A172 (cell line): ENCODE measurements at regions not wholly inside any gene's neighbourhood (a gene's known extent, or its start where the extent isn't known, plus 50 kb on each side); places are given as distances from the start of the nearest gene placed in this dataset.
"Not testable (repeated sequence)": the region's sequence is repeated elsewhere in the genome, so short reads cannot be mapped to it uniquely, and the experiment has no call there.

Source experiments
- DNase-seq: peaks from one replicate; pipeline ENCODE4 v3.0.0-alpha.2; 2015; ENCODE audit warnings: low spot score

GRCh38 chr18:60062831-60063230 lies 163.0 kb downstream of the PMAIP1 start:
- DNase-seq = not testable (repeated sequence)

- no peak for DNase-seq
These were observed 162.6 kb downstream of the PMAIP1 start for GRCh38 chr18:60062396-60062795.

DNA sequence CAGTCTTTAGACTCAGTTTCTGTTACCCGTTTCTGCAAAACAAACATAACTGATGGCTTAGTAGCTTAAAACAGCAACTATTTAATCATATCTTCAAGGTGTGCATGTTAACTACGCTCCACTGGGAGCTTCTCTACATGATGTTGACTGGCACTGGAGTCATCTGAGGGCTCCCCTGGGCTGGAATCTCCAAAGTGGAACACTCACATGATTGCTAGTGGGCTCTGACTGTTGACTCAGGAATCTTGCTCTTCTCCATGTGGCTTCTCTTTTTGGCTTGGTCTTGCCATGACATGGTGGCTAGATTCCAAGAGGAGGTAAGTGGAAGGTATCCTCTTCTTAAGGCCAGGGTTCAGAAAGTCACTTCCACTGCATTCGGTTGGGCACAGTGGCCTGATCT lies 160.8 kb downstream of the PMAIP1 start:
- DNase-seq = no peak

DNA sequence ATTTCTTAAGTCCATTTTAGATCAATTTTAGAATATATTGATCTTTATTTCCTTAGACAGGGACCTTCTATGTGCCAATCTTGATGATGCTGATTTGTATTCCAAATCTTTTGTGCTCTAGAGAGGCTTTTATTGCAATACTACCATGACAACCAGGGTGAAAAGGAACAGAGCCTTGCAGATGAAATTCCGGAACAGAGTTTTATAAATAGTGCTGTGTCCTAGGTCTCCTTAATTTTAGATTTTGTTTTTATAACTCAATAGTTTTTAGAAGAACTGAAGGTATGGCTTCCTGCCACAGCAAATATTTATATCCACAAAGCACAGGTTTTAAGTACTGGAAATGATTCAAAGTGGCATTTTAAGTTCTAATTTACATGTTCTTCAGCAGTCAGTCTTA lies 160.2 kb downstream of the PMAIP1 start:
- DNase-seq = no peak

DNA sequence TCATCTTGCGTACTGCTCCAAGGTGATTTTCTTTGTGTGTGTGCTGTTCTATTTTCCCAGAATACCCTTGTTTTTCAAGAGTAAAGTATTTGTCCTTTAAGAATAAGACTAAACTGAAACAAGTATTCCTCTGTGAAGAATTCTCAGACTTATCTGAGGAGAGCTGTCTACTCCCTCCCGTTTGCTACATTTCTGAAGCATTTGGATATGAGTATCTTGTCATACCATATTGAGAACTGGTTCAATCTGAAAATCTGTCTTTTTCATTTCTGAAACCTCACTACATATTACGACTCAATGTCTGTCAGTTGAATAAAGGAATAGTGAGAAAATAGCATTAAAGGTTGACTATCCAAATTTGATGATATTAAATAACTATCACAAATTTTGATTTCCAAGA lies 159.4 kb downstream of the PMAIP1 start:
- DNase-seq = no peak

- DNase-seq = peak; percentile 97
These were observed 154.0 kb downstream of the PMAIP1 start for GRCh38 chr18:60053747-60054304.

- DNase-seq = no peak
These were observed 151.0 kb downstream of the PMAIP1 start for GRCh38 chr18:60050821-60051220.

- no peak for DNase-seq
These were observed 149.4 kb downstream of the PMAIP1 start for GRCh38 chr18:60049172-60049571.

DNA sequence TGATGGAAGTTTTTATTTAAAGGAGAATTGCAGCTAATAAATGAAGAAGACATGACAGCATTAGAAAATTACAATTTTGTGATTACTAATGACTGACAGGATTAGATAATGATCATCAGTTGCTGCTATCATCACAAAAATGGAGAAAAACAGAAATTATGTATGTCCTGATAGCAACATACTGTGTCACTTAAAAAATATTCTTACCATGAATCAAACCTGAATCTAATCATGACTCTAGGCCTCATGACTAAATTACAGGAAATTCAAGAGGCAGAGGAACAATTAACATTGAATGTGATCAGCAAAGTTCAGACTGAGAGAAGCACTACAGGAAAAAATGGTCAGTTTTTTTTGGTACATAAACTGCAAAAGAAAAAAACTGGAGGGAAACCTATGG lies 147.8 kb downstream of the PMAIP1 start:
- no peak for DNase-seq

GRCh38 chr18:60044290-60045006 lies 144.7 kb downstream of the PMAIP1 start:
- DNase-seq = peak; percentile 69

DNA sequence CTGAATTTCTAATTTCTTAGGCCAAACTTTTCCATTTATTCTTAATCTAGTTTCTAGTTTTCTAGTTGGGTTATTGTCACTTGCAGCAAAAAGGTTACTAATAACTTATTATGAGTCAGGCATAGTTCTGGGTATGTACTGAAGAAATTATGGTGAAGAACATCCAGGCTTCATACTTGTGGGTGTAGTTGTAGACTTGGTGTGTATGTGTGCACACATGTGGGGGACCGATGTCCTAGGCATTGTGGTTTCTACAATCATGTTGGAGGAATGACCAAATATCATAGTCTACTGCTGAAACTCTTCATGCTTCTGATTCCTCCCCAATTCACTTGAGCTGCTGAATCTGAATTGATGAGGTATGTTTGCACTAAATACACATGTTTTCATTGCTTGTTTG lies 141.2 kb downstream of the PMAIP1 start:
- no peak for DNase-seq

GRCh38 chr18:60038731-60039130 lies 138.9 kb downstream of the PMAIP1 start:
- DNase-seq = no peak

- DNase-seq = no peak
These were observed 127.6 kb downstream of the PMAIP1 start for GRCh38 chr18:60027397-60027796.

- no peak for DNase-seq
These were observed 125.1 kb downstream of the PMAIP1 start for GRCh38 chr18:60024857-60025256.

GRCh38 chr18:60024345-60024744 lies 124.5 kb downstream of the PMAIP1 start:
- DNase-seq = no peak

DNA sequence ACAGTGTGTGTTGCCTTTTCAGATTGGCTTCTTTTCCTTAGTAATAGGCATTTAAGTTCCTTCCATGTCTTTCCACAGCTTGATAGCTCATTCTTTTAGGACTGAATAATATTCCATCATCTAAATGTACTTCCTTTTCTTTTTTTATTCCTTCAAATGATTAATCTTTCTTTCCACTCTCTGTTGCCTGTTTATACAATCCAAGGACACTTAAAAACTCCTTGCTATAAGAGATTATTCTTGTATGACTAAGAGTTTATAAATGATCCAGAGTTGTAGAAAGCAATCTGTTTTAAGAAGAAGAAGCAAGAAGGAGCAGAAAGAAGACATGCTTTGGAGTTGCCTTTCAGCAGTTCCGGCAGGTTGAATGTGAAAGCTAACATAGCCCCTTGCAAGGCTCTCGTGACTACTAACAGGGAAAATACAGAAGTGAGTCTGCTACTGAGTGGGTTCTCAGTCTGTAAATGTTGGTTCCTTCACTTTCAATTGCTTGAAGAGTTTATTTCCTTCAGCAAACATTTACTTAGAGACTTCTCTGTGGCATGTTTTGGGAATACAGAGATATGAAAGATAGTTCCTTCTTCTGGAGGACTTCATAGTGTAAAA lies 123.0 kb downstream of the PMAIP1 start:
- peak; percentile 2 for DNase-seq

DNA sequence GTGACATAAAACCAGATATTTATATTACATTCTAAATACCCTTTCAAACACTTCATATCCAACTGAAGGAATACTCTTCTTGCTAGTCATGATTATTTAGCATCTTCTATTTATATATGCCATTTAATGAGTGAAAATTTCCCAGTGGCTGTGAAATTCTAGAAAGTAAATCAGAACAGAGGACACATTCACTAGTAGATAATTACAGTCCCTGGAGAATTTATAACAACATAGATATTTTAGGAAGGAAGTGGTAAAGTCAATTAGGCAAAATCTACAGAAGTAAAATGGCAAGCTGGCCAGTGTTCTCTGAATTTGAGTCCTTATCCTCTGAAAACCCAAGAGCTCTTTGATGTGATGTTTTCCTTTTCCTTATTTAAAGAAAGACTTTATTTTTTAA lies 121.8 kb downstream of the PMAIP1 start:
- peak; percentile 7 for DNase-seq

DNA sequence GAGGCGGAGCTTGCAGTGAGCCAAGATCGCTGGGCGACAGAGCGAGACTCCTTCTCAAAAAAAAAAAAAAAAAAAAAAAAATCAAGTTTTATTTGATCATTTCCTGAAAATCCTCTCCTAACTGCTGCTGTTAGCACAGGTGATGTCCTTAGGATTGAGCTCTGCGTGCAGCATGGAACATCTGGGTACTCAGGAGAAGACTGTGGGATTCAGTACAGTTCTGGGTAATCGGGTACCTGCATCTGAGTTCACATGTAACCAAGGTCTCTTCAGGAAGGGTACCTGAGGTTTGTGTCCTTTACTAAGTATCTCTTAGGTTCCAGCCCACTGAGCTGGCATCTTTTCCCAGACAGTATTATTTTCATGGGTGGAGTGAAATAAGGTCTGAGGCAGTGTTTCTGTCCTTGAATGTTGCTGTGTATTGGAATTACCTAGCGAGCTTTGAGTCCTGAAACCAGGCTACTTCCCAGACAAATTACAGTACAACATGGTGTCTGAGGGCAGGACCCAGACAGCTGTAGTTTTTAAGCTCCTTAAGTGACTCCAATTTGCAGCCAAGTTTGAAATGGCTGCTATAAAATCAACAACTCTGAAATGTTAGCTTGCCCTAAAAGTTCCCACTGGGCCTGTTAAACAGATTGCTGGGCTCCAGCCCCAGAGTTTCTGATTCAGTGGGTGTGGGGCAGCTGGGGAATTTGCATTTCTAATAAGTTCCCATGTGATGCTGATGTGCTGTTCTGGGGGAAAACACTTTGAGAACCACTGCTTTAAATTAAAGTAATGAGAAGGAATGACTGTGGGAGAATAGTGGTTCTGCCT lies 120.5 kb downstream of the PMAIP1 start:
- DNase-seq = peak; percentile 23

GRCh38 chr18:60019463-60019840 lies 119.7 kb downstream of the PMAIP1 start:
- DNase-seq = peak; percentile 72

- DNase-seq = peak; percentile 22
These were observed 119.0 kb downstream of the PMAIP1 start for GRCh38 chr18:60018618-60019462.

- DNase-seq = peak; percentile 26
These were observed 118.3 kb downstream of the PMAIP1 start for GRCh38 chr18:60018134-60018533.

DNA sequence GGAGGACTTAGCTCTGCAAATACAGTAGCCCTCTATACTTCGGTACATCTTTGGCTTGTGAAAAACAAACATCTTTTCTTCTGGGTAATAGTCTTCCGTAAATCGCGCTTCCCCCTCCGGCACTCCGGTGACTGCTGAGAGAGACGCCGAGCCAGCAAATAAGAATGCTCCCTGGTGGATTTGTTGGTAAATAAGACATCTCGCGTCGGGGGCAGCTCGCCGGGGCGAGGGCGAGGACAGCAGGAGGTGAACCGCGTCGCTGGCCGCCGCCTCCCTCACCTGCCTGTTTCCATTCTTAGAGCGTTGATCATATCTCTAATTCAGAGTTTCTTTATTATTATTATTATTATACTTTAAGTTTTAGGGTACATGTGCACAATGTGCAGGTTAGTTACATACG lies 117.6 kb downstream of the PMAIP1 start:
- no peak for DNase-seq
